ENCODE measurements at regions not wholly inside any gene's neighbourhood (a gene's known extent, or its start where the extent isn't known, plus 50 kb on each side); places are given as distances from the start of the nearest gene placed in this dataset.

DNA sequence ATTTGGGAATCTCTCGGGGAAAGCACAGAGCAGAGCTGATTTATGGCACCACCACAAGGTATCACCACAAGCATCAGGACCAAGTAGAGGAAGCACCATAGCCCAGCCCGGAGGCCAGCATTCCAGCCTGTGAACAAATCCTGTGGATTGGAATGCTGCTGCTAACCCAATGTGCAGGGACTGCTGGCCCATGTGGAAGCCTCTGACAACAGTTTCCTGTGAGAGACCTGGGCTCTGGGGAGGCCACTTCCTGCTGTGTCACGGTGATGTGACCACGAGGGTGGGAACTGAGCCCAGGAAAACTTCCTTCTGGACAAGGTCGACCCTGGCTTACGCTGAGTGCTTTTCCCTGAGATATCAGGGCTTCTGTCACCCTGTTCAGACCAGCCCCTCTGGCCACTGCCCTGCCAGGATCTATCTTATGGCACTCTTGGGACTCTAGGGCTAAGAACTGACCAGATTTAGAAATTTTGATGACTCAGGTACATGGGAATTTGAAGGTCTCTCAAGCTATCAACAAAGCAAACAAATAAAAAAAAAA, 88.3 kb upstream of the NGF start:
- Histone ChIP-seq H3K9me3 (ENCODE audit: control insufficient read depth in 2 of 2, insufficient read depth in 1 of 2, low read depth in 1 of 2, low read length in 1 of 2) (no peaks in the 10 kb centered on the region), H3K36me3 (ENCODE audit: control insufficient read depth in 3 of 3, insufficient read depth in 2 of 3, low read depth in 1 of 3, low read length in 3 of 3) (no peaks in the 10 kb centered on the region), H3K27me3 (ENCODE audit: control insufficient read depth in 3 of 3, insufficient read depth in 3 of 3, low read length in 3 of 3) (peaks cover 0 to 3% (median 3%) of the 10 kb centered on the region in 3 donors), H3K27ac (ENCODE audit: low read depth in 1 of 3, low read length in 2 of 3) (no peak overlapping the region), H3K4me3 (ENCODE audit: low read depth in 1 of 3, low read length in 3 of 3) (no peak overlapping the region), H3K4me1 (ENCODE audit: control insufficient read depth in 3 of 3, insufficient read depth in 2 of 3, low read depth in 1 of 3, low read length in 2 of 3) (no peaks in the 10 kb centered on the region)
- no peak for FAIRE-seq
- no peak for DNase-seq
- 52 to 59% (median 53%) methylated on average over 6 of the region's 6 CpGs for WGBS, 3 donors

GRCh38 chr1:115425442-115425841, 87.4 kb upstream of the NGF start:
- H3K36me3 ChIP-seq (ENCODE audit: control insufficient read depth in 3 of 3, insufficient read depth in 2 of 3, low read depth in 1 of 3, low read length in 3 of 3), result no peaks in the 10 kb centered on the region
- peaks cover 0 to 3% (median 3%) of the 10 kb centered on the region in 3 donors for H3K27me3 ChIP-seq (ENCODE audit: control insufficient read depth in 3 of 3, insufficient read depth in 3 of 3, low read length in 3 of 3)
- no peaks in the 10 kb centered on the region for H3K9me3 ChIP-seq (ENCODE audit: control insufficient read depth in 2 of 2, insufficient read depth in 1 of 2, low read depth in 1 of 2, low read length in 1 of 2)
- no peak overlapping the region for H3K4me3 ChIP-seq (ENCODE audit: low read depth in 1 of 3, low read length in 3 of 3)
- H3K4me1 ChIP-seq (ENCODE audit: control insufficient read depth in 3 of 3, insufficient read depth in 2 of 3, low read depth in 1 of 3, low read length in 2 of 3), result no peaks in the 10 kb centered on the region
- no peak for FAIRE-seq
- DNase-seq, result no peak
- 78 to 90% (median 86%) methylated on average over 5 of the region's 5 CpGs for WGBS, 3 donors
- no peak overlapping the region for H3K27ac ChIP-seq (ENCODE audit: low read depth in 1 of 3, low read length in 2 of 3)

DNA sequence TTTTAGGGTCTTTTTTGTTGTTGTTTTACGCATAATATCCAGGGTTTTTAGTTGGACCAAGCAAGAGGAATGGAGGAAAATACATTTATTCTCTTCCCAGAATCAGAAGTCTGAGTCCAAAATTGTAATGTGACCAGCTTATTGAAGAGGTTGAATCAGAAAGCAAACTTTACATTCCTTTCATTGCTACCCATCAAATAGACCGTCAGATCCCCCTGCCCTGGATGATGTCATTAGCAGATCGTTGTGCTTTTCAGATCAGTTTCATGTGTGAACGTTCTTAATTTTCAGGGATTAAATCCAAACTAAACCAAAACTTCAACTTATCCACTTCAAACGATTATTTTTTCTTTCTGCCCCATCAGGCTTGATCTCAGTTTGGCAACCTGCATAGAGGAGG, 85.7 kb upstream of the NGF start:
- FAIRE-seq, result no peak
- Histone ChIP-seq H3K4me3 (ENCODE audit: low read depth in 1 of 3, low read length in 3 of 3) (no peak overlapping the region), H3K27me3 (ENCODE audit: control insufficient read depth in 3 of 3, insufficient read depth in 3 of 3, low read length in 3 of 3) (peaks cover 0 to 3% (median 3%) of the 10 kb centered on the region in 3 donors), H3K4me1 (ENCODE audit: control insufficient read depth in 3 of 3, insufficient read depth in 2 of 3, low read depth in 1 of 3, low read length in 2 of 3) (no peaks in the 10 kb centered on the region), H3K27ac (ENCODE audit: low read depth in 1 of 3, low read length in 2 of 3) (no peak overlapping the region), H3K36me3 (ENCODE audit: control insufficient read depth in 3 of 3, insufficient read depth in 2 of 3, low read depth in 1 of 3, low read length in 3 of 3) (no peaks in the 10 kb centered on the region), H3K9me3 (ENCODE audit: control insufficient read depth in 2 of 2, insufficient read depth in 1 of 2, low read depth in 1 of 2, low read length in 1 of 2) (no peaks in the 10 kb centered on the region)
- WGBS, 3 donors, result 71 to 81% (median 76%) methylated on average over 5 of the region's 5 CpGs
- no peak for DNase-seq

- H3K27me3 ChIP-seq (ENCODE audit: control insufficient read depth in 3 of 3, insufficient read depth in 3 of 3, low read length in 3 of 3), result peaks cover 0 to 3% (median 2%) of the 10 kb centered on the region in 3 donors
Observed at GRCh38 chr1:115419571-115419970, 81.5 kb upstream of the NGF start.

DNA sequence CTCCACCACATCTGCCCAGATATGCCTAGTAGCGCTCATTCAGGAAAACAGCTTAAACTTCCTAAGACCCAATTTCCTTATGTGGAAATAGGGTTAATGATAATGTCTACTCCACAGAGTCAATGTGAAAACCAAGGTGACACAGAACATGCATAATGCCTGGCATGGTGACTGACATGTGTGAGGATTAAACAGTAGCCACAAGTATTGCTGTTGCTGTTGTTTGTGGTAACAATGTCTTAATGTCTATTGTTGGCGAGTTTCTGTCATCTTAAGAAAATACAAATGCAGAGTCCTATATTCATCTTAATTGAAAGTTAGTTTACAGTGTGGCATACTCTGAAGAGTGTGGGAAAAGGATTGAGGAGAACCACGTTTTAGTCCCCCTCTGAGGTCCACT, 75.6 kb upstream of the NGF start:
- H3K4me1 ChIP-seq (ENCODE audit: control insufficient read depth in 3 of 3, insufficient read depth in 2 of 3, low read depth in 1 of 3, low read length in 2 of 3), result no peaks in the 10 kb centered on the region
- H3K36me3 ChIP-seq (ENCODE audit: control insufficient read depth in 3 of 3, insufficient read depth in 2 of 3, low read depth in 1 of 3, low read length in 3 of 3), result no peaks in the 10 kb centered on the region
- no peak for DNase-seq
- H3K9me3 ChIP-seq (ENCODE audit: control insufficient read depth in 2 of 2, insufficient read depth in 1 of 2, low read depth in 1 of 2, low read length in 1 of 2), result no peaks in the 10 kb centered on the region
- no peak overlapping the region for H3K4me3 ChIP-seq (ENCODE audit: low read depth in 1 of 3, low read length in 3 of 3)
- H3K27me3 ChIP-seq (ENCODE audit: control insufficient read depth in 3 of 3, insufficient read depth in 3 of 3, low read length in 3 of 3), result peaks cover 0 to 5% (median 0%) of the 10 kb centered on the region in 3 donors
- FAIRE-seq, result no peak
- H3K27ac ChIP-seq (ENCODE audit: low read depth in 1 of 3, low read length in 2 of 3), result no peak overlapping the region
- 70 to 81% (median 76%) methylated on average over 3 of the region's 3 CpGs for WGBS, 3 donors

More at GRCh38 chr1:115419571-115419970, 81.5 kb upstream of the NGF start:
- H3K9me3 ChIP-seq (ENCODE audit: control insufficient read depth in 2 of 2, insufficient read depth in 1 of 2, low read depth in 1 of 2, low read length in 1 of 2), result no peaks in the 10 kb centered on the region
- 48 to 63% (median 52%) methylated on average over 3 of the region's 3 CpGs for WGBS, 3 donors
- no peak for DNase-seq
- H3K4me1 ChIP-seq (ENCODE audit: control insufficient read depth in 3 of 3, insufficient read depth in 2 of 3, low read depth in 1 of 3, low read length in 2 of 3), result no peaks in the 10 kb centered on the region
- H3K36me3 ChIP-seq (ENCODE audit: control insufficient read depth in 3 of 3, insufficient read depth in 2 of 3, low read depth in 1 of 3, low read length in 3 of 3), result no peaks in the 10 kb centered on the region
- no peak overlapping the region for H3K4me3 ChIP-seq (ENCODE audit: low read depth in 1 of 3, low read length in 3 of 3)
- no peak overlapping the region for H3K27ac ChIP-seq (ENCODE audit: low read depth in 1 of 3, low read length in 2 of 3)
- no peak for FAIRE-seq

DNA sequence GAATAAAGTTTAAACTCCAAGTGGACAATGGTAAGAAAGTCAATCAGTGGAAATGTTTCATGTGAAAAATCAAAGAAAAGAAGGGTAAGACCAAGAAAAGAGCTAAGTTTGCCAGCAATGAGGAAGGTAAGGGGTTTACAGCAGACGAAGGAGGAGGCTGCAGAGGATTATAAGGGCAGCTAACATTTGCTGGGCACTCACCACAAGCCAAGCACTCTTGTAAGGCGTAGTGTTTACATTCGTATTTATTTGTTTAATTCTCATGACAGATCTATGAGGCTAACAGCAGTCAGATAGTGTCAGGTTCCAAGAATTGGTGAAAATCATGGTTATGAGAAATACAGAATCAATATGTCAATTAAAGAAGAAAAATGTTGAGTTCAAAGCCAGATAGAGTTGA, 75.2 kb upstream of the NGF start:
- no peaks in the 10 kb centered on the region for H3K4me1 ChIP-seq (ENCODE audit: control insufficient read depth in 3 of 3, insufficient read depth in 2 of 3, low read depth in 1 of 3, low read length in 2 of 3)
- FAIRE-seq (no peak), DNase-seq (no peak)
- WGBS, 3 donors, result 72 to 81% (median 76%) methylated on average over 3 of the region's 3 CpGs
- H3K9me3 ChIP-seq (ENCODE audit: control insufficient read depth in 2 of 2, insufficient read depth in 1 of 2, low read depth in 1 of 2, low read length in 1 of 2), result no peaks in the 10 kb centered on the region
- no peaks in the 10 kb centered on the region for H3K36me3 ChIP-seq (ENCODE audit: control insufficient read depth in 3 of 3, insufficient read depth in 2 of 3, low read depth in 1 of 3, low read length in 3 of 3)
- H3K27ac ChIP-seq (ENCODE audit: low read depth in 1 of 3, low read length in 2 of 3), result no peak overlapping the region
- H3K4me3 ChIP-seq (ENCODE audit: low read depth in 1 of 3, low read length in 3 of 3), result no peak overlapping the region
- peaks cover 0 to 5% (median 0%) of the 10 kb centered on the region in 3 donors for H3K27me3 ChIP-seq (ENCODE audit: control insufficient read depth in 3 of 3, insufficient read depth in 3 of 3, low read length in 3 of 3)

DNA sequence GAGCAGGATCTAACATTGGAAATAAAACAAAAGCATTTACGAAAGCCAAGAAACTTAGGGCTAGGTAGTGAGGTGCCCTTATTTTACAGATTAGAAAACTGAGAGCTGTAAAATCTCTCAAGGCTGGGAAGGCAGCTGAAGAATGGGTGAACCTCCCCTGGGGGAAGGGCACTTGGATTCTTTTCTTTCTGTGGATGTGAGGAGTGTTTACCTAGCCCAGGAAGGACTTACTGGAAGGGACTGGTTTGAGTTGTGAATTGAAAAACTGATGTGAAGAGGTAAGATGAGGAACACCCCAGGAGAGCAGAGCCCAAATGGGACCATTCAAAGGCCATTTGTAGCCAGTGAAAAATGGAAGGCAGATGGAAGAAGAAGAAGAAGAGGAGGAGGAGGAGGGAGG, 74.7 kb upstream of the NGF start:
- no peaks in the 10 kb centered on the region for H3K36me3 ChIP-seq (ENCODE audit: control insufficient read depth in 3 of 3, insufficient read depth in 2 of 3, low read depth in 1 of 3, low read length in 3 of 3)
- H3K4me3 ChIP-seq (ENCODE audit: low read depth in 1 of 3, low read length in 3 of 3), result no peak overlapping the region
- WGBS, 3 donors, result 74 to 94% (median 83%) methylated on average over 1 of the region's 1 CpG
- H3K27me3 ChIP-seq (ENCODE audit: control insufficient read depth in 3 of 3, insufficient read depth in 3 of 3, low read length in 3 of 3), result peaks cover 0 to 5% (median 0%) of the 10 kb centered on the region in 3 donors
- no peak overlapping the region for H3K27ac ChIP-seq (ENCODE audit: low read depth in 1 of 3, low read length in 2 of 3)
- H3K4me1 ChIP-seq (ENCODE audit: control insufficient read depth in 3 of 3, insufficient read depth in 2 of 3, low read depth in 1 of 3, low read length in 2 of 3), result no peaks in the 10 kb centered on the region
- no peaks in the 10 kb centered on the region for H3K9me3 ChIP-seq (ENCODE audit: control insufficient read depth in 2 of 2, insufficient read depth in 1 of 2, low read depth in 1 of 2, low read length in 1 of 2)
- no peak for DNase-seq
- FAIRE-seq, result no peak

- H3K9me3 ChIP-seq (ENCODE audit: control insufficient read depth in 2 of 2, insufficient read depth in 1 of 2, low read depth in 1 of 2, low read length in 1 of 2), result no peaks in the 10 kb centered on the region
- H3K27ac ChIP-seq (ENCODE audit: low read depth in 1 of 3, low read length in 2 of 3), result no peak overlapping the region
- DNase-seq (no peak), FAIRE-seq (no peak)
- no peaks in the 10 kb centered on the region for H3K4me1 ChIP-seq (ENCODE audit: control insufficient read depth in 3 of 3, insufficient read depth in 2 of 3, low read depth in 1 of 3, low read length in 2 of 3)
- no peaks in the 10 kb centered on the region for H3K36me3 ChIP-seq (ENCODE audit: control insufficient read depth in 3 of 3, insufficient read depth in 2 of 3, low read depth in 1 of 3, low read length in 3 of 3)
- no peak overlapping the region for H3K4me3 ChIP-seq (ENCODE audit: low read depth in 1 of 3, low read length in 3 of 3)
- H3K27me3 ChIP-seq (ENCODE audit: control insufficient read depth in 3 of 3, insufficient read depth in 3 of 3, low read length in 3 of 3), result peaks cover 0 to 5% (median 0%) of the 10 kb centered on the region in 3 donors
Observed at GRCh38 chr1:115412286-115412685, 74.2 kb upstream of the NGF start.

GRCh38 chr1:115411371-115412063, 73.5 kb upstream of the NGF start:
- H3K9me3 ChIP-seq (ENCODE audit: control insufficient read depth in 2 of 2, insufficient read depth in 1 of 2, low read depth in 1 of 2, low read length in 1 of 2), result no peaks in the 10 kb centered on the region
- 58 to 75% (median 61%) methylated on average over 1 of the region's 1 CpG for WGBS, 3 donors
- no peak overlapping the region for H3K4me3 ChIP-seq (ENCODE audit: low read depth in 1 of 3, low read length in 3 of 3)
- FAIRE-seq (no peak), DNase-seq (no peak)
- H3K27ac ChIP-seq (ENCODE audit: low read depth in 1 of 3, low read length in 2 of 3), result no peak overlapping the region
- no peaks in the 10 kb centered on the region for H3K36me3 ChIP-seq (ENCODE audit: control insufficient read depth in 3 of 3, insufficient read depth in 2 of 3, low read depth in 1 of 3, low read length in 3 of 3)
- H3K4me1 ChIP-seq (ENCODE audit: control insufficient read depth in 3 of 3, insufficient read depth in 2 of 3, low read depth in 1 of 3, low read length in 2 of 3), result no peaks in the 10 kb centered on the region
- H3K27me3 ChIP-seq (ENCODE audit: control insufficient read depth in 3 of 3, insufficient read depth in 3 of 3, low read length in 3 of 3), result peaks cover 0 to 5% (median 0%) of the 10 kb centered on the region in 3 donors

Measured in small intestine (tissue), 7 donors.